H1 (cell line): ENCODE measurements at regions not wholly inside any gene's neighbourhood (a gene's known extent, or its start where the extent isn't known, plus 50 kb on each side); places are given as distances from the start of the nearest gene placed in this dataset.

Experiments used
- ASH2L ChIP-seq: fragments of 200-600, 300-600 bp; sonication (generic); IDR thresholded peaks from one replicate; pipeline ENCODE4 v1.7.1; 2017; ENCODE audit warnings: low read length
- CEBPB ChIP-seq: IDR thresholded peaks from 2 replicates; pipeline ENCODE4 v1.6.1; 2012; ENCODE audit warnings: low read depth, low read length
- CHD1 ChIP-seq: IDR thresholded peaks from 2 replicates; pipeline ENCODE4 v1.6.1; 2012; ENCODE audit warnings: low read depth, low read length, improper control_type of control experiment
- HDAC6 ChIP-seq: IDR thresholded peaks from one replicate; pipeline ENCODE4 v1.7.1; 2012; ENCODE audit warnings: low read depth, mild to moderate bottlenecking, inconsistent platforms, low read length, moderate library complexity

- TF ChIP-seq CHD1 (no peak), ASH2L (no peak), HDAC6 (no peak), CEBPB (no peak)
Observed at GRCh38 chr17:79459003-79459655, 151.7 kb downstream of the RBFOX3 start (continued).
